Endodermal cell (in vitro differentiated cells): ENCODE measurements at regions not wholly inside any gene's neighbourhood (a gene's known extent, or its start where the extent isn't known, plus 50 kb on each side); places are given as distances from the start of the nearest gene placed in this dataset.

Experiments
- DNase-seq: peaks from one replicate; pipeline ENCODE4 v3.0.0-alpha.2; 2017
- H3K27ac ChIP-seq: 2 replicates; pipeline ENCODE4 v1.5.1; 2013; ENCODE audit warnings: mild to moderate bottlenecking, low read depth, low read length, moderate library complexity
- H3K27me3 ChIP-seq: 2 replicates; pipeline ENCODE4 v1.6.1; 2013; ENCODE audit warnings: mild to moderate bottlenecking, low read length, moderate library complexity; ENCODE audit not compliant: insufficient read depth, control insufficient read depth, poor library complexity, severe bottlenecking
- H3K36me3 ChIP-seq: 2 replicates; pipeline ENCODE4 v1.7.0; 2013; ENCODE audit warnings: mild to moderate bottlenecking, low read length, moderate library complexity; ENCODE audit not compliant: control insufficient read depth, insufficient read depth
- H3K4me1 ChIP-seq: one replicate; pipeline ENCODE4 v1.7.0; 2013; ENCODE audit warnings: low read length; ENCODE audit not compliant: control insufficient read depth, insufficient read depth
- H3K4me3 ChIP-seq: 2 replicates; pipeline ENCODE4 v1.5.1; 2013; ENCODE audit warnings: mild to moderate bottlenecking, low read length, moderate library complexity
- H3K9ac ChIP-seq: 2 replicates; pipeline ENCODE4 v1.6.1; 2013; ENCODE audit warnings: mild to moderate bottlenecking, low read length, moderate library complexity; ENCODE audit not compliant: poor library complexity, severe bottlenecking; ENCODE audit errors: extremely low read depth
- H3K9me3 ChIP-seq: 2 replicates; pipeline ENCODE4 v1.6.1; 2013; ENCODE audit warnings: mild to moderate bottlenecking, low read length, moderate library complexity; ENCODE audit not compliant: control insufficient read depth
- H3K27ac Mint-ChIP-seq: 2 replicates; pipeline ENCODE4 v1.8.0; 2020; ENCODE audit warnings: mixed read lengths
- H3K27me3 Mint-ChIP-seq: 2 replicates; pipeline ENCODE4 v1.8.0; 2021; ENCODE audit warnings: mild to moderate bottlenecking, mixed read lengths; ENCODE audit not compliant: insufficient read depth
- H3K36me3 Mint-ChIP-seq: 2 replicates; pipeline ENCODE4 v1.8.0; 2020; ENCODE audit warnings: low read depth, mixed read lengths
- H3K4me1 Mint-ChIP-seq: 2 replicates; pipeline ENCODE4 v1.8.0; 2020; ENCODE audit warnings: mixed read lengths
- H3K4me3 Mint-ChIP-seq: 2 replicates; pipeline ENCODE4 v1.8.0; 2020; ENCODE audit warnings: mild to moderate bottlenecking, moderate library complexity, mixed read lengths
- H3K9me3 Mint-ChIP-seq: 2 replicates; pipeline ENCODE4 v1.8.0; 2020; ENCODE audit warnings: mild to moderate bottlenecking, mixed read lengths
- CTCF ChIP-seq: fragments of 200-600 bp; sonication (generic); conservative IDR thresholded peaks from 2 replicates; pipeline ENCODE4 v1.5.0; 2021; ENCODE audit warnings: antibody characterized with exemption, mild to moderate bottlenecking
- WGBS, 2 experiments: methylation state at CpG; one replicate each; pipeline versions ENCODE4 v1.1.5 to v1.1.7; 2013; ENCODE audit warnings: missing lambda C conversion rate in 2 of 2, mixed read lengths in 1 of 2; ENCODE audit not compliant: insufficient coverage in 1 of 2, insufficient read length in 1 of 2; 5-methylcytosine and 5-hydroxymethylcytosine counted together

GRCh38 chr2:56123538-56123937 lies 60.3 kb upstream of the CCDC85A start:
- Histone ChIP-seq H3K9ac (no peak overlapping the region), H3K27ac (no peak overlapping the region), H3K36me3 (no peaks in the 10 kb centered on the region), H3K27me3 (no peaks in the 10 kb centered on the region), H3K4me3 (no peak overlapping the region), H3K9me3 (no peaks in the 10 kb centered on the region), H3K4me1 (peaks cover 3% of the 10 kb centered on the region)
- Mint-ChIP-seq H3K27me3 (peaks cover 3% of the 10 kb centered on the region), H3K4me1 (peaks cover 8% of the 10 kb centered on the region), H3K27ac (no peak overlapping the region), H3K9me3 (no peaks in the 10 kb centered on the region), H3K36me3 (no peaks in the 10 kb centered on the region), H3K4me3 (no peak overlapping the region)
- no peak for TF ChIP-seq CTCF
- DNase-seq, result no peak
- WGBS, 2 experiments, result 74% methylated on average over 1 of the region's 1 CpG; no CpG with 5 or more reads in 1 of the 2 experiments

- no peak for TF ChIP-seq CTCF
- Histone ChIP-seq H3K27ac (peak overlapping the region; percentile 65), H3K9me3 (no peaks in the 10 kb centered on the region), H3K4me1 (peaks cover 3% of the 10 kb centered on the region), H3K36me3 (no peaks in the 10 kb centered on the region), H3K9ac (no peak overlapping the region), H3K27me3 (no peaks in the 10 kb centered on the region), H3K4me3 (no peak overlapping the region)
- Mint-ChIP-seq H3K9me3 (no peaks in the 10 kb centered on the region), H3K36me3 (no peaks in the 10 kb centered on the region), H3K27ac (no peak overlapping the region), H3K4me1 (peaks cover 5% of the 10 kb centered on the region), H3K27me3 (no peaks in the 10 kb centered on the region), H3K4me3 (no peak overlapping the region)
- no peak for DNase-seq
- WGBS, 2 experiments, result 100% methylated on average over 1 of the region's 1 CpG; no CpG with 5 or more reads in 1 of the 2 experiments
These were observed 56.8 kb upstream of the CCDC85A start for GRCh38 chr2:56127010-56127409.

- Mint-ChIP-seq H3K4me1 (peaks cover 5% of the 10 kb centered on the region), H3K4me3 (no peak overlapping the region), H3K27ac (no peak overlapping the region), H3K36me3 (no peaks in the 10 kb centered on the region), H3K9me3 (no peaks in the 10 kb centered on the region), H3K27me3 (no peaks in the 10 kb centered on the region)
- H3K4me3 ChIP-seq, result no peak overlapping the region
- DNase-seq, result no peak
- H3K36me3 ChIP-seq, result no peaks in the 10 kb centered on the region
- H3K27ac ChIP-seq, result peak overlapping the region; percentile 67
- TF ChIP-seq CTCF, result no peak
- peaks cover 3% of the 10 kb centered on the region for H3K4me1 ChIP-seq
- H3K27me3 ChIP-seq, result no peaks in the 10 kb centered on the region
- WGBS, 2 experiments, result 89 to 91% methylated on average over 3 to 6 of the region's 6 CpGs
- no peaks in the 10 kb centered on the region for H3K9me3 ChIP-seq
- no peak overlapping the region for H3K9ac ChIP-seq
These were observed 56.2 kb upstream of the CCDC85A start for GRCh38 chr2:56127463-56128152.
